Astrocyte (in vitro differentiated cells and primary cell): ENCODE measurements at regions not wholly inside any gene's neighbourhood (a gene's known extent, or its start where the extent isn't known, plus 50 kb on each side); places are given as distances from the start of the nearest gene placed in this dataset.

Experiments
- CTCF ChIP-seq: IDR thresholded peaks from 2 replicates; pipeline ENCODE4 v1.5.1; 2011; ENCODE audit warnings: low read depth, mild to moderate bottlenecking, inconsistent platforms, low read length, moderate library complexity; ENCODE audit not compliant: insufficient read depth
- EZH2 ChIP-seq: IDR thresholded peaks from 2 replicates; pipeline ENCODE4 v1.6.1; 2012; ENCODE audit warnings: mild to moderate bottlenecking, low read length, inconsistent platforms; ENCODE audit not compliant: insufficient read depth

GRCh38 chr3:107455621-107456020 is 67.1 kb upstream of the BBX start:
- TF ChIP-seq EZH2 (no peak), CTCF (no peak)
